ENCODE measurements at regions not wholly inside any gene's neighbourhood (a gene's known extent, or its start where the extent isn't known, plus 50 kb on each side); places are given as distances from the start of the nearest gene placed in this dataset.

DNA sequence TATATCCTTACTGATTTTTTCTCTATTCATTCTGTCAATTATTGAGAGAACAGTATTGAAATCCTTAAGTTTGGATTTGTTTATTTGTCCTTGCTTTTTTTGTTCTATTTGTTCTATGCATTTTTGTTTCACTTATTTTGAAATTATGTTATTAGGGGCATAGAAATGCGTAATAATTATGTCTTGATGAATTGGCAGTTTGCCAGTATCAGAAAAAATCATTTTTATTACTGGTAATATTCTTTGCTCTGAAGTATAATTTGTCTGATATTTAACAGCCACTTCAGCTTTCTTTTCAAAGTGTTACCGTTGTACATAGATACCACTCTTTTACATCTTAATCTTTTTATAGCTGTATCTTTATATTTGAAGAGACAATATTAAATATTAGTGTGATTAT is 2090.9 kb upstream of the WWC1 start:
- DNase-seq, result no peak
- no peaks in the 10 kb centered on the region for H3K36me3 Mint-ChIP-seq

GRCh38 chr5:166211640-166212039 is 2079.8 kb upstream of the WWC1 start:
- POLR2A ChIA-PET, result no interaction called here
- no peak for ATAC-seq

More for the DNA sequence above, 2090.9 kb upstream of the WWC1 start:
- POLR2A ChIA-PET, result no interaction called here
- no peak overlapping the region for H3K27ac Mint-ChIP-seq
- no peaks in the 10 kb centered on the region for H3K4me1 Mint-ChIP-seq
- no peaks in the 10 kb centered on the region for H3K27me3 Mint-ChIP-seq
- H3K9me3 Mint-ChIP-seq, result peaks cover 0 to 20% (median 6%) of the 10 kb centered on the region in 9 donors
- H3K4me3 Mint-ChIP-seq, result no peak overlapping the region
- no peak for ATAC-seq

DNA sequence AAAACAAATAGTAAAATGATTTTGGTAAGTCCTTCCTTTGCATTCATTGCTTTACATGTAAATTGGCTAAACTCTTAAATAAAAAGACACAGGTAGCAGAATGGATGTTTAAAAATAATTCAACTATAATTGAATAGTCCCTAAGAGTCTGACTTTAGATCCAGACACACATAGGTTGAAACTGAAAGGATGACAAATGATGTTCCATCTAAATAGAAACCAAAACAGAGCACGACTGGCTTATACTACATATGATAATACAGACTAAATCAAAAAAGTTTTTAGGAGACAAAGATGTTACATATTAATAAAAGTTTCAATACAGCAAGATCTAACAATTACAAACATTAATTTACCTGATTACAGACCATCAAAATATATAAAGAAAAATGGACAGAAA is 2055.1 kb upstream of the WWC1 start:
- Mint-ChIP-seq H3K4me1 (no peaks in the 10 kb centered on the region), H3K36me3 (peaks cover 0 to 5% (median 0%) of the 10 kb centered on the region in 3 donors)
- no peak for ATAC-seq

More at GRCh38 chr5:166211640-166212039, 2079.8 kb upstream of the WWC1 start:
- Mint-ChIP-seq H3K27ac (no peak overlapping the region), H3K27me3 (no peaks in the 10 kb centered on the region), H3K36me3 (no peaks in the 10 kb centered on the region), H3K9me3 (peaks cover 3 to 21% (median 8%) of the 10 kb centered on the region in 9 donors), H3K4me1 (no peaks in the 10 kb centered on the region), H3K4me3 (no peak overlapping the region)
- no peak for DNase-seq

DNA sequence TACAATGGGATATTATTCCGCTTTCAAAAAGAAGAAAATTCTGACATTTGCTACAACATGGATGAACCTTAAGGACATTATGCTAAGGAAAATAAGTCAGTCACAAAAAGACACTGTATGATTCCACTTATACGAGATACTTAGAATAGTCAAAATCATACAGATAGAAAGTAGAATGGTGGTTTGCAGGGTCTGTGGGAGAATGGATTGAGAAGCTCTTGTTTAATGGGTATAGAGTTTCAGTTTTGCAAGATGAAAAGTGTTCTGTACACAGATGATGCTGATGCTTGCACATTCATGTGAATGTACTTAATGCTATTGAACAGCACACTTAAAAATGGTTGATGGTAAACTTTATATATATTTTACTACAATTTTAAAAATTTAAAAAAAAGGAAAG is 2050.7 kb upstream of the WWC1 start:
- H3K4me3 Mint-ChIP-seq, result no peak overlapping the region
- H3K4me1 Mint-ChIP-seq, result no peaks in the 10 kb centered on the region
- peaks cover 0 to 39% (median 12%) of the 10 kb centered on the region in 9 donors for H3K9me3 Mint-ChIP-seq
- POLR2A ChIA-PET, result no interaction called here
- ATAC-seq, result no peak
- no peaks in the 10 kb centered on the region for H3K27me3 Mint-ChIP-seq
- DNase-seq, result no peak
- H3K36me3 Mint-ChIP-seq, result no peaks in the 10 kb centered on the region
- no peak overlapping the region for H3K27ac Mint-ChIP-seq

More for the DNA sequence above, 2055.1 kb upstream of the WWC1 start:
- POLR2A ChIA-PET, result no interaction called here
- H3K27ac Mint-ChIP-seq, result no peak overlapping the region
- H3K9me3 Mint-ChIP-seq, result peaks cover 9 to 37% (median 20%) of the 10 kb centered on the region in 9 donors
- no peak for DNase-seq
- no peaks in the 10 kb centered on the region for H3K27me3 Mint-ChIP-seq
- no peak overlapping the region for H3K4me3 Mint-ChIP-seq

GRCh38 chr5:166245556-166245955 is 2045.9 kb upstream of the WWC1 start:
- Mint-ChIP-seq H3K27ac (no peak overlapping the region), H3K27me3 (no peaks in the 10 kb centered on the region), H3K4me1 (no peaks in the 10 kb centered on the region), H3K4me3 (no peak overlapping the region), H3K9me3 (peaks cover 2 to 35% (median 8%) of the 10 kb centered on the region in 9 donors), H3K36me3 (peaks cover 0 to 4% (median 0%) of the 10 kb centered on the region in 3 donors)
- POLR2A ChIA-PET, result no interaction called here
- no peak for ATAC-seq
- DNase-seq, result no peak

DNA sequence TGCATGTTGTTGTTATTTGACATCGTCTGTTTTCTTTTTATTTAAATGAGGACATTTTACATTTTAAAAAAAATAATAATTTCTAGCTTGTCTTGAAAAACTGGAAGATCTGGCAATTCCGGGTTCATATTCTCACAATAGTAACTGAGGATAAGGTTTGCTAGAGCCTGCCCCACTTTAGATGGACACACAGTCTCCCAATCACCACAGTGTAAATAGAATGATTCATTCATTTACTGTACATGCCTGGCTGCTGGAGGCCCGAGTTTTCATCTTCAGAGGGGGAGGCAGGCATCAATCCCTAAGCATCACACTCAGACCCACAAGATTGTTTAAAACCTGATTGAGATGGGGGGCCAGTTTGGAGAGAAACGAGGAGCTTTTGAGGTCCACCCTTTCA is 2039.7 kb upstream of the WWC1 start:
- Mint-ChIP-seq H3K27me3 (no peaks in the 10 kb centered on the region), H3K9me3 (peaks cover 0 to 31% (median 9%) of the 10 kb centered on the region in 9 donors), H3K36me3 (peaks cover 0 to 5% (median 0%) of the 10 kb centered on the region in 3 donors), H3K4me3 (no peak overlapping the region), H3K27ac (no peak overlapping the region), H3K4me1 (no peaks in the 10 kb centered on the region)
- DNase-seq (no peak), ATAC-seq (no peak)
- POLR2A ChIA-PET, result no interaction called here

DNA sequence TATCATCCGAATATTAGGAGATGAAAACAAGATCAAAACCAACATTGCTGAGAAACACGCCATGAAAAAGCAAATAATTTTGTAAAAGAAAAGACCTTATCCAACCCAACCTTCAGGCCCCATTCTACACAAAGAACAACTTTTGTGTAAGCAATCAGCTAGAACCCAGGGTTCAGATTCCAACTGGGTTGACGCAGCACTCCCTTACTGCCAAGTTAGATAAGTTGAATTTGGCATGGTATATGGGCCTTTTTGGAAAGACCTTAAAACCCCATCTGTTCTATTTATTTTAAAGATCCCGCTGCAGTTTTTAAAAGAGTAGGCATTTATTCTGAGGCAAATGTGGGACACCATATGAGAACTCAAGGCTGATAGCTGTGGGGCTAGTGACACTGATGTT is 2033.8 kb upstream of the WWC1 start:
- H3K27ac Mint-ChIP-seq, result no peak overlapping the region
- H3K4me1 Mint-ChIP-seq, result no peaks in the 10 kb centered on the region
- ATAC-seq (no peak), DNase-seq (no peak)
- POLR2A ChIA-PET, result no interaction called here
- no peaks in the 10 kb centered on the region for H3K27me3 Mint-ChIP-seq
- H3K36me3 Mint-ChIP-seq, result no peaks in the 10 kb centered on the region
- peaks cover 0 to 28% (median 8%) of the 10 kb centered on the region in 9 donors for H3K9me3 Mint-ChIP-seq
- H3K4me3 Mint-ChIP-seq, result no peak overlapping the region

DNA sequence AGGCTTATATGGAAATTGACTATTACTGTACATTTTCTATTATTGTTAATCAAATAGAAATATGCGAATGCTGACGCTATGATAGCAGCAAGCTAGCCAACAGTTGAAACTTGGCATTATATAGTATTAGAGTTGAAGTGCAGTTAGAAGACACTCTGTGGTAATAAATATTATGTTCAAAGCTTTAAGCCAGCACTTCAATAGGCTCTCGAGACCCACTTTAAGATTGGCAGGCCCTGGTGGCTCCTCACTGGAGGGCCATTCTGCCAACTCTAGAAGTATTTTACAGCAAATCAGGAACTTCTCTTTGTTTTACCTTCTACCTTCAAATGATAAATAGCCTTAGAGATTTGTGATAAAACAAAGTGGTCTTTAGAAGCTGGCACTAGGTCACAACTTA is 2029.0 kb upstream of the WWC1 start:
- H3K4me3 Mint-ChIP-seq, result no peak overlapping the region
- no peaks in the 10 kb centered on the region for H3K27me3 Mint-ChIP-seq
- H3K36me3 Mint-ChIP-seq, result no peaks in the 10 kb centered on the region
- ATAC-seq (no peak), DNase-seq (no peak)
- POLR2A ChIA-PET, result no interaction called here
- H3K9me3 Mint-ChIP-seq, result peaks cover 0 to 32% (median 6%) of the 10 kb centered on the region in 9 donors
- H3K4me1 Mint-ChIP-seq, result no peaks in the 10 kb centered on the region
- no peak overlapping the region for H3K27ac Mint-ChIP-seq

DNA sequence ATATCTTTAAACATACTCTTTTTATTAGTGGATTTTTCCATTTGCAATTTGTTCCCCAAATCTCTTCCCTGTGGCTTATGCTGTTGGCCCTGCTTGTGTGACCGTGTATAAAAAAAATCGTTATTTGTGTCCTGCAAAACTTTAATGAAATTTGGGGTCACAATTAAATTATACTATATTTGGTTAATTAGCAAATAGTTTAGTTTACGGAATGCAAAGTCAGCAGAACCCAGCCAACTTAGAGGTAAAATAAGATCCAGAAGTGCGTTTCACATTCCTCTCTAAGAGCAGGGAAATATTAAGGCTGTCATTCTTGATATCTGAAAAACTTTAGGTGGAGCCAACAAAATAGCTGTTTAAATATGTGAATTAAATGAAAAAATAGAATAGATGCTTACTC is 2023.5 kb upstream of the WWC1 start:
- H3K4me1 Mint-ChIP-seq, result no peaks in the 10 kb centered on the region
- POLR2A ChIA-PET, result no interaction called here
- ATAC-seq (no peak), DNase-seq (no peak)
- H3K27me3 Mint-ChIP-seq, result no peaks in the 10 kb centered on the region
- H3K36me3 Mint-ChIP-seq, result no peaks in the 10 kb centered on the region
- no peak overlapping the region for H3K27ac Mint-ChIP-seq
- H3K4me3 Mint-ChIP-seq, result no peak overlapping the region
- peaks cover 0 to 21% (median 8%) of the 10 kb centered on the region in 9 donors for H3K9me3 Mint-ChIP-seq

GRCh38 chr5:166270712-166271111 is 2020.7 kb upstream of the WWC1 start:
- ATAC-seq (no peak), DNase-seq (no peak)
- Mint-ChIP-seq H3K4me3 (no peak overlapping the region), H3K27ac (no peak overlapping the region), H3K9me3 (peaks cover 0 to 31% (median 10%) of the 10 kb centered on the region in 9 donors), H3K36me3 (no peaks in the 10 kb centered on the region), H3K27me3 (no peaks in the 10 kb centered on the region), H3K4me1 (no peaks in the 10 kb centered on the region)
- POLR2A ChIA-PET, result no interaction called here

GRCh38 chr5:166276006-166276405 is 2015.4 kb upstream of the WWC1 start:
- H3K4me3 Mint-ChIP-seq, result no peak overlapping the region
- peaks cover 2 to 35% (median 12%) of the 10 kb centered on the region in 9 donors for H3K9me3 Mint-ChIP-seq
- H3K4me1 Mint-ChIP-seq, result no peaks in the 10 kb centered on the region
- POLR2A ChIA-PET, result no interaction called here
- H3K27me3 Mint-ChIP-seq, result no peaks in the 10 kb centered on the region
- peaks cover 0 to 3% (median 0%) of the 10 kb centered on the region in 3 donors for H3K36me3 Mint-ChIP-seq
- ATAC-seq (no peak), DNase-seq (no peak)
- H3K27ac Mint-ChIP-seq, result no peak overlapping the region

DNA sequence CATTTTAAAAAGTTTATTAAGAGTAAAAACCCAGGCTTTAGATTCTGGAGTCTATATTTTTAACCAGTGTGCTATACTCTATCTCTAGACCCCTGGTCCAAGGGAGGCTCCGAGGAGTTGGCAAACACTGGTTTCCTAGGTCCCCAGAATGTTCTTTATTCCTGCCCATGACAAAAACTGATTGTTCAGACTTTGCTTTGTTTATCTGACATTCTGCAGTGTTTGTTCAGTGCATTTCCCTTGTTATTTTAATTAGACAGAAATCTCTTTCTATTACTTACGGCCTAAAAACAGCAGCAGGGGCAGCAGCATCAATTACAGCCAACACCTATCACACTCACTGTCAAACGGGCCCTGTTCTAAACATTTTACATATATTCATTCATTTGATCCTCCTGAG is 2011.6 kb upstream of the WWC1 start:
- H3K4me3 Mint-ChIP-seq, result no peak overlapping the region
- no peaks in the 10 kb centered on the region for H3K4me1 Mint-ChIP-seq
- ATAC-seq, result no peak
- DNase-seq, result no peak
- peaks cover 0 to 5% (median 0%) of the 10 kb centered on the region in 3 donors for H3K36me3 Mint-ChIP-seq
- no peak overlapping the region for H3K27ac Mint-ChIP-seq
- H3K27me3 Mint-ChIP-seq, result no peaks in the 10 kb centered on the region
- POLR2A ChIA-PET, result no interaction called here
- H3K9me3 Mint-ChIP-seq, result peaks cover 2 to 32% (median 9%) of the 10 kb centered on the region in 9 donors

DNA sequence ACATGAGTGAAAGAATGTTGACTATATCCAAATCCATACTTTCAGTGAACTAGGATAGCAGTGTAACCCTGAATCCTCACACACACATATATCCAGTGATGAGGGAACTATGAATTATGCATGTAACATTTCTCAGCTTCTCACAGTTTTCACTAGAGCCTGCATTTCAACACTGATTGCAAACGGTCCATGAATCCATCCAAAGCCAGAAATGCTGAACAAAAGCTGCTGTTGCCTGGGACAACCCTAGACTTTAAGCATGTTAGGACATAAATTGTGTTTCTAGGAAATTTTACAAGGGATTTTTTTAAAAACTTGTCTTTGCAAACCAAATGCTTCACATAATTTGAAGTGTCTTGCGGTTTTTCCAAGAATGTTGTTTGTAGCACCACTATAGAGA is 2010.0 kb upstream of the WWC1 start:
- no peak for DNase-seq
- no peaks in the 10 kb centered on the region for H3K4me1 Mint-ChIP-seq
- no peak overlapping the region for H3K4me3 Mint-ChIP-seq
- POLR2A ChIA-PET, result no interaction called here
- peaks cover 0 to 29% (median 11%) of the 10 kb centered on the region in 9 donors for H3K9me3 Mint-ChIP-seq
- H3K27ac Mint-ChIP-seq, result no peak overlapping the region
- no peaks in the 10 kb centered on the region for H3K27me3 Mint-ChIP-seq
- peaks cover 0 to 5% (median 0%) of the 10 kb centered on the region in 3 donors for H3K36me3 Mint-ChIP-seq
- no peak for ATAC-seq

DNA sequence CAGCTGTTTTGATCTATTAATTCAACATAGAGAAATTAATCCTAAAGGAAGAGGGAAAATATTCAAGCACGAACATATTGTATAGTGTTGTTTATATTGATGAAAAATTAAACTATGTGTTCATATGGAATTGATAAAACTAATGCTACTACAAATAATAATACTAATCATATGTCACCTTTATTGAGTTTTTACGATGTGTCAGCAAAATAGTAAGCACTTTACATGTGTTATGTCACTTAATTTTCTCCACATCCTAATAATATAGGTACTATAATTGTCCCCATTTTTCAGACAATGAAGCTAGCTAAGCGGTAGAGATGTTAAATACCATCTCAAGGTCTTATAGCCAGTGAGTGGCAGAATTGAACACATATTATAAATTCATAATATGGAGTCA is 2008.5 kb upstream of the WWC1 start:
- H3K27me3 Mint-ChIP-seq, result no peaks in the 10 kb centered on the region

More for the DNA sequence above, 2008.5 kb upstream of the WWC1 start:
- peaks cover 0 to 29% (median 15%) of the 10 kb centered on the region in 9 donors for H3K9me3 Mint-ChIP-seq
- no peak overlapping the region for H3K4me3 Mint-ChIP-seq
- POLR2A ChIA-PET, result no interaction called here
- no peak overlapping the region for H3K27ac Mint-ChIP-seq
- no peak for ATAC-seq
- H3K36me3 Mint-ChIP-seq, result peaks cover 0 to 5% (median 0%) of the 10 kb centered on the region in 3 donors
- DNase-seq, result no peak
- no peaks in the 10 kb centered on the region for H3K4me1 Mint-ChIP-seq
